IMR-90 (cell line): ENCODE measurements at regions not wholly inside any gene's neighbourhood (a gene's known extent, or its start where the extent isn't known, plus 50 kb on each side); places are given as distances from the start of the nearest gene placed in this dataset.

Experiments
- ATAC-seq: fragments of 200-7000 bp; cut with Tn5 transposase; 2 replicates; pipeline ENCODE4 v1.9.1; 2020; ENCODE audit warnings: low read depth, mild to moderate bottlenecking, moderate library complexity
- BruUV-seq: library from RNA; stranded (reverse); fragments of 400-500 nt; replicated peaks from 2 replicates; lab custom pipeline; 2021; lab: Mats Ljungman, UMichigan
- CTCF ChIA-PET: fragments of 300-600 bp; formaldehyde crosslinking; extraction: SDS; loops from one replicate; lab custom pipeline; 2021; ENCODE audit warnings: antibody characterized with exemption; lab: Yijun Ruan, JAX
- POLR2A ChIA-PET: fragments of 300-600 bp; sonication (Branson Sonifier 250); formaldehyde crosslinking; loops from one replicate; lab custom pipeline; 2022; ENCODE audit warnings: antibody characterized with exemption; ENCODE audit not compliant: unreplicated experiment; lab: Charles Lee
- DNase-seq: peaks from one replicate; pipeline ENCODE4 v3.0.0; 2013
- H2AFZ ChIP-seq: replicated peaks from 2 replicates; pipeline ENCODE3; 2013; ENCODE audit warnings: low read length, mild to moderate bottlenecking; ENCODE audit not compliant: poor library complexity
- H2AK5ac ChIP-seq: 2 replicates; pipeline ENCODE4 v1.6.1; 2013; ENCODE audit warnings: low read depth, low read length, inconsistent platforms
- H2AK9ac ChIP-seq: replicated peaks from 2 replicates; pipeline ENCODE3; 2013; ENCODE audit warnings: mild to moderate bottlenecking, low read depth, low read length, moderate library complexity; ENCODE audit not compliant: poor library complexity
- H2BK120ac ChIP-seq: 2 replicates; pipeline ENCODE4 v1.6.1; 2013; ENCODE audit warnings: low read depth, low read length, inconsistent platforms
- H2BK15ac ChIP-seq: 3 replicates; pipeline ENCODE4 v1.6.1; 2013; ENCODE audit warnings: low read depth, low read length, inconsistent platforms
- H2BK20ac ChIP-seq: 2 replicates; pipeline ENCODE4 v1.6.1; 2013; ENCODE audit warnings: low read depth, mild to moderate bottlenecking, inconsistent platforms, low read length, moderate library complexity
- H2BK5ac ChIP-seq: 2 replicates; pipeline ENCODE4 v1.6.1; 2013; ENCODE audit warnings: mild to moderate bottlenecking, low read depth, low read length, inconsistent platforms; ENCODE audit not compliant: poor library complexity, severe bottlenecking
- H3K14ac ChIP-seq: replicated peaks from 2 replicates; pipeline ENCODE4 v1.6.1; 2013; ENCODE audit warnings: low read depth, low read length, inconsistent platforms
- H3K18ac ChIP-seq: 2 replicates; pipeline ENCODE4 v1.6.1; 2013; ENCODE audit warnings: low read depth, low read length, control low read depth
- H3K23ac ChIP-seq: 2 replicates; pipeline ENCODE4 v1.6.1; 2013; ENCODE audit warnings: low read depth, low read length, inconsistent platforms
- H3K27ac ChIP-seq: 2 replicates; pipeline ENCODE4 v1.5.1; 2013; ENCODE audit warnings: mild to moderate bottlenecking, control low read depth, low read length; ENCODE audit not compliant: insufficient read depth
- H3K27me3 ChIP-seq: 2 replicates; pipeline ENCODE4 v1.6.1; 2013; ENCODE audit warnings: low read length; ENCODE audit not compliant: control insufficient read depth, insufficient read depth
- H3K36me3 ChIP-seq: 2 replicates; pipeline ENCODE4 v1.6.1; 2013; ENCODE audit warnings: low read length, mixed read lengths; ENCODE audit not compliant: control insufficient read depth, insufficient read depth
- H3K4ac ChIP-seq: 2 replicates; pipeline ENCODE4 v1.6.1; 2013; ENCODE audit warnings: low read depth, low read length, inconsistent platforms
- H3K4me1 ChIP-seq: 2 replicates; pipeline ENCODE4 v1.6.1; 2013; ENCODE audit warnings: low read length, mixed read lengths; ENCODE audit not compliant: control insufficient read depth, insufficient read depth
- H3K4me2 ChIP-seq: 2 replicates; pipeline ENCODE4 v1.6.1; 2013; ENCODE audit warnings: low read depth, mild to moderate bottlenecking, control low read depth, low read length, moderate library complexity
- H3K4me3 ChIP-seq: 2 replicates; pipeline ENCODE4 v1.5.1; 2013; ENCODE audit warnings: low read depth, mild to moderate bottlenecking, control low read depth, low read length, moderate library complexity; ENCODE audit not compliant: insufficient read depth
- H3K56ac ChIP-seq: 2 replicates; pipeline ENCODE4 v1.6.1; 2013; ENCODE audit warnings: low read length, inconsistent platforms; ENCODE audit not compliant: insufficient read depth; ENCODE audit errors: extremely low read depth
- H3K79me1 ChIP-seq, 2 experiments: 2 replicates each; pipeline ENCODE4 v1.6.1; 2013; ENCODE audit warnings: low read length in 2 of 2, inconsistent platforms in 1 of 2, low read depth in 1 of 2
- H3K9ac ChIP-seq: 2 replicates; pipeline ENCODE4 v1.6.1; 2013; ENCODE audit warnings: low read depth, low read length, control low read depth
- H3K9me1 ChIP-seq: 2 replicates; pipeline ENCODE4 v1.6.1; 2013; ENCODE audit warnings: low read length, inconsistent platforms; ENCODE audit not compliant: insufficient read depth
- H3K9me3 ChIP-seq: 2 replicates; pipeline ENCODE4 v1.6.1; 2013; ENCODE audit warnings: low read length; ENCODE audit not compliant: control insufficient read depth, insufficient read depth
- H4K20me1 ChIP-seq: 2 replicates; pipeline ENCODE4 v1.6.1; 2013; ENCODE audit warnings: low read length, inconsistent platforms; ENCODE audit not compliant: insufficient read depth
- H4K5ac ChIP-seq: 2 replicates; pipeline ENCODE4 v1.6.1; 2013; ENCODE audit warnings: mild to moderate bottlenecking, low read depth, low read length, control low read depth
- H4K8ac ChIP-seq, 2 experiments: 2 replicates each; pipeline ENCODE4 v1.6.1; 2013; ENCODE audit warnings: low read depth in 2 of 2, low read length in 2 of 2, control low read depth in 1 of 2, inconsistent platforms in 1 of 2
- H4K91ac ChIP-seq: 2 replicates; pipeline ENCODE4 v1.6.1; 2013; ENCODE audit warnings: low read depth, low read length, inconsistent platforms; ENCODE audit not compliant: insufficient read depth
- BHLHE40 ChIP-seq: fragments of 150-350 bp; IDR thresholded peaks from 2 replicates; pipeline ENCODE4 v1.6.1; 2016; ENCODE audit warnings: mild to moderate bottlenecking, low read depth, low read length
- CEBPB ChIP-seq: IDR thresholded peaks from 2 replicates; pipeline ENCODE4 v1.6.1; 2012; ENCODE audit warnings: low read depth, low read length, improper control_type of control experiment
- CHD1 ChIP-seq: IDR thresholded peaks from 2 replicates; pipeline ENCODE4 v1.6.1; 2012; ENCODE audit warnings: low read depth, low read length, improper control_type of control experiment
- FOS ChIP-seq: fragments of 150-350 bp; IDR thresholded peaks from 2 replicates; pipeline ENCODE4 v1.6.1; 2016; ENCODE audit warnings: low read depth, low read length
- MAFK ChIP-seq: IDR thresholded peaks from 2 replicates; pipeline ENCODE4 v1.6.1; 2012; ENCODE audit warnings: low read depth, low read length, improper control_type of control experiment
- MAZ ChIP-seq: IDR thresholded peaks from 2 replicates; pipeline ENCODE4 v1.6.1; 2012; ENCODE audit warnings: low read depth, mild to moderate bottlenecking, low read length, improper control_type of control experiment, moderate library complexity, borderline replicate concordance
- MXI1 ChIP-seq: IDR thresholded peaks from 2 replicates; pipeline ENCODE4 v1.6.1; 2012; ENCODE audit warnings: low read depth, mild to moderate bottlenecking, low read length, moderate library complexity, borderline replicate concordance
- NFE2L2 ChIP-seq: fragments of 150-350 bp; IDR thresholded peaks from 2 replicates; pipeline ENCODE4 v1.6.1; 2016; ENCODE audit warnings: low read depth, mild to moderate bottlenecking, low read length
- POLR2A ChIP-seq: IDR thresholded peaks from 2 replicates; pipeline ENCODE4 v1.6.1; 2012; ENCODE audit warnings: mild to moderate bottlenecking, low read depth, low read length
- RAD21 ChIP-seq: IDR thresholded peaks from 2 replicates; pipeline ENCODE4 v1.6.1; 2012; ENCODE audit warnings: low read length, improper control_type of control experiment
- RCOR1 ChIP-seq: IDR thresholded peaks from 2 replicates; pipeline ENCODE4 v1.6.1; 2012; ENCODE audit warnings: mild to moderate bottlenecking, low read length, improper control_type of control experiment; ENCODE audit not compliant: insufficient replicate concordance
- RFX5 ChIP-seq: IDR thresholded peaks from 2 replicates; pipeline ENCODE4 v1.8.0; 2012; ENCODE audit warnings: low read depth, mild to moderate bottlenecking, low read length, moderate library complexity
- SMC3 ChIP-seq: fragments of 150-350 bp; IDR thresholded peaks from 2 replicates; pipeline ENCODE4 v1.6.1; 2016; ENCODE audit warnings: low read depth, mild to moderate bottlenecking, antibody characterized with exemption, low read length, moderate library complexity
- whole genome bisulfite sequencing, 2 experiments: methylation state at CpG; one replicate each; pipeline versions ENCODE4 v1.1.5 to v1.1.7; 2013; ENCODE audit warnings: missing lambda C conversion rate in 2 of 2; ENCODE audit not compliant: insufficient read length in 1 of 2; ENCODE audit errors: extremely low coverage in 2 of 2; 5-methylcytosine and 5-hydroxymethylcytosine counted together
- dilution Hi-C: fragments of 300-500 bp; cut with HindIII; formaldehyde crosslinking; loops from one replicate; pipeline ENCODE4 v1.14.3; 2018; ENCODE audit warnings: low sequenced_read_pairs; ENCODE audit not compliant: unreplicated experiment
- in situ Hi-C: fragments of 300-500 bp; cut with MboI; formaldehyde crosslinking; loops from 3 replicates; pipeline ENCODE4 v1.14.3; 2019; ENCODE audit warnings: low sequenced_read_pairs, inconsistent platforms, mixed read lengths
- intact Hi-C: fragments of 100-400 bp; cut with micrococcal nuclease; formaldehyde crosslinking; loops from 2 replicates; pipeline ENCODE4 v1.10.0; 2022
- TF ChIP-seq, protein P1 (sequence below): conservative IDR thresholded peaks from 2 replicates; pipeline ENCODE4 v1.5.1; 2012; ENCODE audit warnings: mild to moderate bottlenecking, low read depth, low read length, improper control_type of control experiment
- TF ChIP-seq, protein P2 (sequence below): fragments of 150-350 bp; IDR thresholded peaks from 2 replicates; pipeline ENCODE4 v1.6.1; 2017; ENCODE audit warnings: mild to moderate bottlenecking, antibody characterized with exemption, low read length, low read depth
- TF ChIP-seq, protein P3 (sequence below): fragments of 150-350 bp; IDR thresholded peaks from 2 replicates; pipeline ENCODE4 v1.6.1; 2016; ENCODE audit warnings: low read depth, mild to moderate bottlenecking, low read length, moderate library complexity, borderline replicate concordance

DNA sequence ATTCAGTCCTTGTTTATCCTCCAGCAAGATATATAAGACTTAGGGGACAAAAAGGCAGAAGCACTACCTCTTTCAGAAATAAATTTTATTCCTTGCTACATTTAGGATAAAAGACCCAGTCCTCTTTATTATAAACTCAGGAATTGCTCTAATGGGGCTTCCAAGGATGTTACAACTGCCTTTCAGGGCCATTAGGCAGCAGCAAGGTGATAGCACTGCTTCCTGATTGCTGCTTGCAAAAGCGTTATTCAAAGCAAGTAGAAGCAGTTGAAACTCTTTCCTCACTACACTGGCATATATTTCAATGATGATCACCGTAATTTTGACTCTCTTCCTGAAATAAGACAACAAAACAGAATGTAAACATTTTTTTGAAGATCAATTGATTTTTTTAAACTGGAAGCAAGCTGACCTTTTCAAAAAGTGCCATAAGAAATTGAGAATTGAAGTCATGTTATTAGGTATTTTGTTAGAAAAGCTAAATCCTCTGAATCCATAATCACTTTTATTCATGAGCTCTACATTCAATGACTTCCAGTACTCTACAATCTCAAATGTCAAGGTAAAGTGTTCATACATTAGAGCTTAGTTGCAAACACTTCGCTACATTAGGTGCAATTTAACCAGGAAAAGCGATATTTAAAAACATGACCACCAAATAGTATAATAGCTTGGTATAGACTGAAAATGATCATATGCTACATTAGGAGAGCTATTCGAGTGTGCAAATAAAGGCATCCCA lies 233.4 kb upstream of the SYT10 start:
- TF ChIP-seq CHD1 (no peak), SMC3 (no peak), BHLHE40 (no peak), MAZ (no peak), NFE2L2 (no peak), RAD21 (no peak), FOS (no peak), RCOR1 (no peak), RFX5 (no peak), POLR2A (no peak), MAFK (no peak), MXI1 (no peak), CEBPB (no peak)
- TF ChIP-seq, protein P1, sequence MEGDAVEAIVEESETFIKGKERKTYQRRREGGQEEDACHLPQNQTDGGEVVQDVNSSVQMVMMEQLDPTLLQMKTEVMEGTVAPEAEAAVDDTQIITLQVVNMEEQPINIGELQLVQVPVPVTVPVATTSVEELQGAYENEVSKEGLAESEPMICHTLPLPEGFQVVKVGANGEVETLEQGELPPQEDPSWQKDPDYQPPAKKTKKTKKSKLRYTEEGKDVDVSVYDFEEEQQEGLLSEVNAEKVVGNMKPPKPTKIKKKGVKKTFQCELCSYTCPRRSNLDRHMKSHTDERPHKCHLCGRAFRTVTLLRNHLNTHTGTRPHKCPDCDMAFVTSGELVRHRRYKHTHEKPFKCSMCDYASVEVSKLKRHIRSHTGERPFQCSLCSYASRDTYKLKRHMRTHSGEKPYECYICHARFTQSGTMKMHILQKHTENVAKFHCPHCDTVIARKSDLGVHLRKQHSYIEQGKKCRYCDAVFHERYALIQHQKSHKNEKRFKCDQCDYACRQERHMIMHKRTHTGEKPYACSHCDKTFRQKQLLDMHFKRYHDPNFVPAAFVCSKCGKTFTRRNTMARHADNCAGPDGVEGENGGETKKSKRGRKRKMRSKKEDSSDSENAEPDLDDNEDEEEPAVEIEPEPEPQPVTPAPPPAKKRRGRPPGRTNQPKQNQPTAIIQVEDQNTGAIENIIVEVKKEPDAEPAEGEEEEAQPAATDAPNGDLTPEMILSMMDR: no peak
- TF ChIP-seq, protein P2, sequence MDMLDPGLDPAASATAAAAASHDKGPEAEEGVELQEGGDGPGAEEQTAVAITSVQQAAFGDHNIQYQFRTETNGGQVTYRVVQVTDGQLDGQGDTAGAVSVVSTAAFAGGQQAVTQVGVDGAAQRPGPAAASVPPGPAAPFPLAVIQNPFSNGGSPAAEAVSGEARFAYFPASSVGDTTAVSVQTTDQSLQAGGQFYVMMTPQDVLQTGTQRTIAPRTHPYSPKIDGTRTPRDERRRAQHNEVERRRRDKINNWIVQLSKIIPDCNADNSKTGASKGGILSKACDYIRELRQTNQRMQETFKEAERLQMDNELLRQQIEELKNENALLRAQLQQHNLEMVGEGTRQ: no peak
- TF ChIP-seq, protein P3, sequence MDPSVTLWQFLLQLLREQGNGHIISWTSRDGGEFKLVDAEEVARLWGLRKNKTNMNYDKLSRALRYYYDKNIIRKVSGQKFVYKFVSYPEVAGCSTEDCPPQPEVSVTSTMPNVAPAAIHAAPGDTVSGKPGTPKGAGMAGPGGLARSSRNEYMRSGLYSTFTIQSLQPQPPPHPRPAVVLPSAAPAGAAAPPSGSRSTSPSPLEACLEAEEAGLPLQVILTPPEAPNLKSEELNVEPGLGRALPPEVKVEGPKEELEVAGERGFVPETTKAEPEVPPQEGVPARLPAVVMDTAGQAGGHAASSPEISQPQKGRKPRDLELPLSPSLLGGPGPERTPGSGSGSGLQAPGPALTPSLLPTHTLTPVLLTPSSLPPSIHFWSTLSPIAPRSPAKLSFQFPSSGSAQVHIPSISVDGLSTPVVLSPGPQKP: no peak
- Histone ChIP-seq H4K5ac (no peak overlapping the region), H2BK120ac (no peak overlapping the region), H3K4me3 (no peak overlapping the region), H2BK5ac (no peak overlapping the region), H4K8ac (no peak overlapping the region), H2AK5ac (no peak overlapping the region), H3K14ac (no peak overlapping the region), H3K27ac (no peak overlapping the region), H3K18ac (no peak overlapping the region), H3K4me2 (no peak overlapping the region), H3K36me3 (no peaks in the 10 kb centered on the region), H3K27me3 (no peaks in the 10 kb centered on the region), H3K9ac (no peak overlapping the region), H3K4me1 (no peaks in the 10 kb centered on the region), H4K20me1 (no peaks in the 10 kb centered on the region), H2AFZ (no peak overlapping the region), H2AK9ac (no peak overlapping the region), H3K9me3 (0 out of 2 replicates have a peak, but pooled peaks cover 2% of the 10 kb centered on the region), H3K79me1 (no peaks in the 10 kb centered on the region), H3K56ac (no peak overlapping the region), H2BK20ac (no peak overlapping the region), H2BK15ac (no peak overlapping the region), H4K91ac (no peak overlapping the region), H3K9me1 (no peaks in the 10 kb centered on the region), H3K4ac (no peak overlapping the region), H3K23ac (no peak overlapping the region)
- DNase-seq (no peak), ATAC-seq (no peak)
- intact Hi-C loops (no loop called here), dilution Hi-C loops (no loop called here), in situ Hi-C loops (no loop called here)
- ChIA-PET CTCF (no interaction called here), POLR2A (no interaction called here)
- WGBS, 2 experiments: no CpG with 5 or more reads among the region's 5 CpGs
- no TSS peak for BruUV-seq
